Skeletal muscle cell (primary cell): ENCODE measurements at regions not wholly inside any gene's neighbourhood (a gene's known extent, or its start where the extent isn't known, plus 50 kb on each side); places are given as distances from the start of the nearest gene placed in this dataset.

Experiments used
- DNase-seq: peaks from one replicate; pipeline ENCODE4 v3.0.0-alpha.2; 2010; ENCODE audit warnings: low read depth
- H3K4me3 ChIP-seq: 2 replicates; pipeline ENCODE4 v1.5.1; 2011; ENCODE audit warnings: low read depth, mild to moderate bottlenecking, control low read depth, low read length, moderate library complexity

DNA sequence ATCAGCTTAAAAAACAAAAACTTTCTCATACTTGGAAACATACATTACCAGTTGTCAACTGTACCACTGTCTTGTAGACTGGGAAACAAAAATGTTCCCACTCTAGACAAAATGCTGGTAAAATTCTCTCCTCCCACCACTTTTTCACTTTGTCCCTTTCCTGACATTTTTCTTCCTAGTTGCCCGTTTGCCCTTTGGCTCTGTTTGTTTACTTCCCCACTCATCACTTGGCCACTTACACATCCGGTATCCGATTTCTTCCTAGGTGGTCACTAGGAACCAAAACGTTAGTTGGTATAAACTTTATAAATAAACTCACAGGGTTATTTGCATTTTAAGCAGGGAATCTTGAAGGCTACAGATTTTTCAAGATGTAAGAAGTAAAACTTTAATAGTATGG is 84.9 kb downstream of the METTL4 start:
- H3K4me3 ChIP-seq, result no peak overlapping the region
- DNase-seq, result no peak
